Neural crest cell (in vitro differentiated cells): ENCODE measurements at regions not wholly inside any gene's neighbourhood (a gene's known extent, or its start where the extent isn't known, plus 50 kb on each side); places are given as distances from the start of the nearest gene placed in this dataset.
"Not testable (repeated sequence)": the region's sequence is repeated elsewhere in the genome, so short reads cannot be mapped to it uniquely, and the experiment has no call there.

Source experiments
- DNase-seq: peaks from one replicate; pipeline ENCODE4 v3.0.0; 2021; ENCODE audit warnings: low read depth, mixed read lengths, low spot score
- H3K27ac Mint-ChIP-seq: one replicate; pipeline ENCODE4 v1.8.0; 2021; ENCODE audit warnings: mild to moderate bottlenecking, mixed read lengths; ENCODE audit not compliant: unreplicated experiment
- H3K27me3 Mint-ChIP-seq: 2 replicates; pipeline ENCODE4 v1.8.0; 2021; ENCODE audit warnings: low read depth, mild to moderate bottlenecking, mixed read lengths
- H3K36me3 Mint-ChIP-seq: 2 replicates; pipeline ENCODE4 v1.8.0; 2021; ENCODE audit warnings: low read depth, mild to moderate bottlenecking, mixed read lengths
- H3K4me1 Mint-ChIP-seq: 2 replicates; pipeline ENCODE4 v1.8.0; 2021; ENCODE audit warnings: mixed read lengths
- H3K4me3 Mint-ChIP-seq: one replicate; pipeline ENCODE4 v1.8.0; 2021; ENCODE audit warnings: mild to moderate bottlenecking, mixed read lengths
- H3K9me3 Mint-ChIP-seq: 2 replicates; pipeline ENCODE4 v1.8.0; 2021; ENCODE audit warnings: mixed read lengths
- TF ChIP-seq, protein P1 (sequence below): fragments of 200-600 bp; sonication (generic); conservative IDR thresholded peaks from 2 replicates; pipeline ENCODE4 v1.5.0; 2021; ENCODE audit warnings: antibody characterized with exemption, mild to moderate bottlenecking

DNA sequence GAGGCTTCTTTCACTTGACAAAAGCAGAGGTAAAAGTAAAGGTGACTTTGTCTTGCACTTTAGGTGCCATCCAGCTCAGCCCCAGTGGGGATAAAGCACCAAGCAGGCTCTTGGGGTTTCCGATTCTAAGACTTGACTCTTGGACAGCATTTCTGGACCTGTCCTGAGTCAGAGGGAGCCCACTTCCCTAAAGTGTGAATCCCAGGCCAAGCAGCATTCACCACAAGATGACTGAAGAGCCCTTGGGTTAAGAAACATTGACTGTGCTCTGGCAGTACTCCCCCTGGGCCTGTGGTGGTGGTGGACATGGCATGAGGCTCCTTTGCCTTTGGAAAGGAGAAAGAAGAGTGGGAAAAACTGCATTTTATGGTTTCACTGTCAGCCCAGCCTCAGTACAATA, 638.0 kb upstream of the VRK2 start:
- DNase-seq = no peak
- peaks cover 6% of the 10 kb centered on the region for H3K4me1 Mint-ChIP-seq
- H3K36me3 Mint-ChIP-seq = peaks cover 1% of the 10 kb centered on the region
- H3K27me3 Mint-ChIP-seq = no peaks in the 10 kb centered on the region
- no peak overlapping the region for H3K27ac Mint-ChIP-seq
- H3K9me3 Mint-ChIP-seq = peaks cover 4% of the 10 kb centered on the region
- TF ChIP-seq, protein P1, sequence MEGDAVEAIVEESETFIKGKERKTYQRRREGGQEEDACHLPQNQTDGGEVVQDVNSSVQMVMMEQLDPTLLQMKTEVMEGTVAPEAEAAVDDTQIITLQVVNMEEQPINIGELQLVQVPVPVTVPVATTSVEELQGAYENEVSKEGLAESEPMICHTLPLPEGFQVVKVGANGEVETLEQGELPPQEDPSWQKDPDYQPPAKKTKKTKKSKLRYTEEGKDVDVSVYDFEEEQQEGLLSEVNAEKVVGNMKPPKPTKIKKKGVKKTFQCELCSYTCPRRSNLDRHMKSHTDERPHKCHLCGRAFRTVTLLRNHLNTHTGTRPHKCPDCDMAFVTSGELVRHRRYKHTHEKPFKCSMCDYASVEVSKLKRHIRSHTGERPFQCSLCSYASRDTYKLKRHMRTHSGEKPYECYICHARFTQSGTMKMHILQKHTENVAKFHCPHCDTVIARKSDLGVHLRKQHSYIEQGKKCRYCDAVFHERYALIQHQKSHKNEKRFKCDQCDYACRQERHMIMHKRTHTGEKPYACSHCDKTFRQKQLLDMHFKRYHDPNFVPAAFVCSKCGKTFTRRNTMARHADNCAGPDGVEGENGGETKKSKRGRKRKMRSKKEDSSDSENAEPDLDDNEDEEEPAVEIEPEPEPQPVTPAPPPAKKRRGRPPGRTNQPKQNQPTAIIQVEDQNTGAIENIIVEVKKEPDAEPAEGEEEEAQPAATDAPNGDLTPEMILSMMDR = no peak
- no peak overlapping the region for H3K4me3 Mint-ChIP-seq

DNA sequence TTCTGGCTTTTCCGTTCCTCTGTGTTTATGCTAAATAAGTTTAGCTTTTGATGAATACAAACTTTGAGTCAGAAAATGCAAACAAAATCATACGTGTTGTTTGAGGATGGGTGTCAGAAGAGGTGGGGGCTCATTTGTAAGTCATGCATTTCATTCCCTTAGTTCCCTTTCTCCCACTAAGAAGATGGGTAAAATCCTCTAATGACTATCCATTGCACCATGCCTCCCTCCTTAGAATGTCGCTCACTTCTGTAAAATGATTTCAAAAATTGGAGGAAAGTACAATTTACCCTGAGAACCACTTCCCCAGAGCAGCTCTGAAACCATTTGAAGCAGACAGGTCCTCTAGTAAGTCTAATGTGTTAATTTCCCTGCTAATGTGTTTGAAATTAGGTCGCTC, 629.6 kb upstream of the VRK2 start:
- DNase-seq = no peak
- Mint-ChIP-seq H3K4me3 (no peak overlapping the region), H3K27ac (no peak overlapping the region), H3K27me3 (no peaks in the 10 kb centered on the region), H3K36me3 (peaks cover 3% of the 10 kb centered on the region), H3K4me1 (no peaks in the 10 kb centered on the region), H3K9me3 (peaks cover 6% of the 10 kb centered on the region)
- TF ChIP-seq, protein P1 = no peak

DNA sequence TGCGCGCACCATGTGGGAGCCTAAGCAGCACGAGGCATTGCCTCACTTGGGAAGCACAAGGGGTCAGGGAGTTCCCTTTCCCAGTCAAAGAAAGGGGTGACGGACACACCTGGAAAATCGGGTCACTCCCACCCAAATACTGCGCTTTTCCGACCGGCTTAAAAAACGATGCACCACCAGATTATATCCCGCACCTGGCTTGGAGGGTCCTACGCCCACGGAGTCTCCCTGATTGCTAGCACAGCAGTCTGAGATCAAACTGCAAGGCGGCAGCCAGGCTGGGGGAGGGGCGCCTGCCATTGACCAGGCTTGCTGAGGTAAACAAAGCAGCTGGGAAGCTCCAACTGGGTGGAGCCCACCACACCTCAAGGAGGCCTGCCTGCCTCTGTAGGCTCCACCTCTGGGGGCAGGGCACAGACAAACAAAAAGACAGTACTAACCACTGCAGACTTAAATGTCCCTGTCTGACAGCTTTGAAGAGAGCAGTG, 627.7 kb upstream of the VRK2 start:
- not testable (repeated sequence) for H3K4me3 Mint-ChIP-seq, H3K9me3 Mint-ChIP-seq, H3K4me1 Mint-ChIP-seq, H3K27me3 Mint-ChIP-seq, H3K27ac Mint-ChIP-seq, DNase-seq, H3K36me3 Mint-ChIP-seq

DNA sequence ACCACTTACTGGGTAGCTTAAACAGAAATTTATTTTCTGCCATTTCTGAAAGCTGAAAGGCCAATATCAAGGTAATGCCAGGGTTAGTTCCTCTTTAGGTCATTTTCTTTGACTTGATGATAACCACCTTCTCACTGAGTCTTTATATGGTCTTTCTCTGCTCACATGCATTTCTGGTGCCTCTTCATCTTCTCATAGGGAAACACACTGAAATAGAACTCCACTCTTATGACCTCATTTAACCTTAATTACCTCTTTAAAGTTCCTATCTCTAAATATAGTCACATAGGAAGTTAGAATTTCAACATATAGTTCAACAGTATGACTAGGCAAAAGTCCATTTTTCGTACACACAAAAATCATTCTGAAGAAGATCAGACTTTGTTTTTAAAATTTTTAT, 616.8 kb upstream of the VRK2 start:
- TF ChIP-seq, protein P1 = no peak
- no peaks in the 10 kb centered on the region for H3K36me3 Mint-ChIP-seq
- H3K27me3 Mint-ChIP-seq = no peaks in the 10 kb centered on the region
- no peak overlapping the region for H3K27ac Mint-ChIP-seq
- H3K9me3 Mint-ChIP-seq = no peaks in the 10 kb centered on the region
- H3K4me1 Mint-ChIP-seq = no peaks in the 10 kb centered on the region
- no peak overlapping the region for H3K4me3 Mint-ChIP-seq
- DNase-seq = no peak

DNA sequence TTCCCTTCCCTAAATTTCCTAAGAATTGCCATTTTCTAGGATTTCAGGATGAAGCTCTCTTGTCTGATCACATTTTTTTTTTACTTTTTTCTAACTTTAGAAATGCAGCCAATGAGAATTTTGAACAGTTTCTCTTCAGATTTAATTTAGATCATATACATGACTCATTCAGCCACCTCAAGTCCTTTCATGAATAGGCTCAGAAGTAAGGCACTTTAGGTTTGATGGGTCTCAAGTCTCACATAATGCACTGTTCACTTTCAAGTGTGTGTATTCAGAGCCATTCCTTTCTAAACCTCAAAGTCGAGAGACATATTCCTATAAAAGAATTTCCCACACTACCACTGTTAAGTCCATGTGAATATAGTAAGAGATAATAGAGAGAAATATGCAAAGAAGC, 614.1 kb upstream of the VRK2 start:
- Mint-ChIP-seq H3K36me3 (no peaks in the 10 kb centered on the region), H3K9me3 (no peaks in the 10 kb centered on the region), H3K27me3 (no peaks in the 10 kb centered on the region), H3K4me1 (no peaks in the 10 kb centered on the region), H3K4me3 (no peak overlapping the region), H3K27ac (no peak overlapping the region)
- no peak for DNase-seq
- TF ChIP-seq, protein P1 = no peak

DNA sequence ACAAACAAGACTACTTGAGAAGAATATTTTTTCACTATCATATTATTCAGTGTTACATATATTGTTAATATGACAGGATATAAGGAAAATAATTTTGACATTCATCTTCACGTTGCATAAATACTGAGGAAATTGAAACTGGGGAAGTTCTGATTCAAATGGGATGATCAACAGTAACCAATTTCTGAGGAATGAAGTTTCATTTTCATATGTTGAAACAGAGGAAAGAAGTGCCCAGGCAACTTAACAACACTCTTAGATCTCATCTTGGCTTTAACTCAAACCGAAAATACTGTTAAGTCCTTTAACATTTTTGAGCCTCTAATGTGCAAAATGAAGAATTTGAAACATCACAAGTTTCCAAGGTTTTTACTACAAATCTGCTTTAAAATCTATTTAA, 612.2 kb upstream of the VRK2 start:
- no peak overlapping the region for H3K4me3 Mint-ChIP-seq
- no peaks in the 10 kb centered on the region for H3K9me3 Mint-ChIP-seq
- H3K27ac Mint-ChIP-seq = no peak overlapping the region
- TF ChIP-seq, protein P1 = no peak
- DNase-seq = no peak
- no peaks in the 10 kb centered on the region for H3K27me3 Mint-ChIP-seq
- H3K36me3 Mint-ChIP-seq = no peaks in the 10 kb centered on the region
- H3K4me1 Mint-ChIP-seq = no peaks in the 10 kb centered on the region
